OCI-LY3 (cell line): ENCODE measurements at regions not wholly inside any gene's neighbourhood (a gene's known extent, or its start where the extent isn't known, plus 50 kb on each side); places are given as distances from the start of the nearest gene placed in this dataset.

ENCODE experiments used
- H2AFZ ChIP-seq: fragments of 200-600, 300-600 bp; shearing (Covaris generic); 2 replicates; pipeline ENCODE4 v1.6.0; 2014; ENCODE audit warnings: antibody characterized with exemption, low read depth, low read length
- H3K27ac ChIP-seq: fragments of 200-600, 300-600 bp; sonication (generic); 2 replicates; pipeline ENCODE4 v1.5.1; 2014; ENCODE audit warnings: mild to moderate bottlenecking, low read length, moderate library complexity, mixed read lengths
- H3K27me3 ChIP-seq: fragments of 200-600, 300-600 bp; sonication (generic); 2 replicates; pipeline ENCODE4 v1.6.1; 2014; ENCODE audit warnings: low read depth, low read length, mixed read lengths
- H3K36me3 ChIP-seq: fragments of 200-600, 300-600 bp; sonication (generic); replicated peaks from 2 replicates; pipeline ENCODE3; 2014; ENCODE audit warnings: low read depth, low read length, mixed read lengths
- H3K4me1 ChIP-seq: fragments of 300-600, 200-600 bp; sonication (generic); 2 replicates; pipeline ENCODE4 v1.6.1; 2014; ENCODE audit warnings: low read length, mixed read lengths
- H3K4me2 ChIP-seq: fragments of 200-600, 300-600 bp; sonication (generic); 2 replicates; pipeline ENCODE4 v1.6.1; 2014; ENCODE audit warnings: low read length, mixed read lengths
- H3K4me3 ChIP-seq: fragments of 300-600, 200-600 bp; sonication (generic); 2 replicates; pipeline ENCODE4 v1.5.1; 2014; ENCODE audit warnings: antibody characterized with exemption, mild to moderate bottlenecking, low read length, moderate library complexity
- H3K79me2 ChIP-seq: fragments of 300-600, 200-600 bp; shearing (Covaris generic); 2 replicates; pipeline ENCODE4 v1.6.1; 2014; ENCODE audit warnings: mild to moderate bottlenecking, low read length, mixed read lengths
- H3K9ac ChIP-seq: fragments of 300-600, 200-600 bp; shearing (Covaris generic); 2 replicates; pipeline ENCODE4 v1.6.0; 2014; ENCODE audit warnings: mild to moderate bottlenecking, low read length, moderate library complexity
- H3K9me3 ChIP-seq: fragments of 200-600, 300-600 bp; shearing (Covaris generic); 2 replicates; pipeline ENCODE4 v1.6.1; 2014; ENCODE audit warnings: low read length, mixed read lengths; ENCODE audit not compliant: insufficient read depth
- H4K20me1 ChIP-seq: fragments of 200-600, 300-600 bp; sonication (generic); 2 replicates; pipeline ENCODE4 v1.6.1; 2016; ENCODE audit warnings: low read length, mixed read lengths; ENCODE audit not compliant: insufficient read depth
- CTCF ChIP-seq: fragments of 200-600, 300-600 bp; sonication (generic); IDR thresholded peaks from 2 replicates; pipeline ENCODE4 v1.5.1; 2014; ENCODE audit warnings: antibody characterized with exemption, low read length, low read depth
- EZH2phosphoT487 ChIP-seq: fragments of 200-600 bp; shearing (Covaris generic); IDR thresholded peaks from 2 replicates; pipeline ENCODE4 v1.6.1; 2018; ENCODE audit warnings: antibody characterized with exemption, mixed run types, low read depth

- Histone ChIP-seq H4K20me1 (no peaks in the 10 kb centered on the region), H3K79me2 (no peaks in the 10 kb centered on the region), H3K4me3 (no peak overlapping the region), H3K27ac (no peak overlapping the region), H3K9me3 (peaks cover 3% of the 10 kb centered on the region; the same call in 1 of the 2 replicates), H3K9ac (no peak overlapping the region), H3K4me2 (no peak overlapping the region), H3K27me3 (no peaks in the 10 kb centered on the region), H2AFZ (no peak overlapping the region), H3K4me1 (peaks cover 23% of the 10 kb centered on the region), H3K36me3 (no peaks in the 10 kb centered on the region)
- no peak for TF ChIP-seq CTCF
- TF ChIP-seq EZH2phosphoT487, result no peak
Measured at GRCh38 chr5:56681346-56681745, 134.0 kb upstream of the MAP3K1 start.

- no peak overlapping the region for H3K4me2 ChIP-seq
- no peaks in the 10 kb centered on the region for H3K9me3 ChIP-seq
- H4K20me1 ChIP-seq, result no peaks in the 10 kb centered on the region
- TF ChIP-seq CTCF (no peak), EZH2phosphoT487 (no peak)
- no peak overlapping the region for H2AFZ ChIP-seq
- no peaks in the 10 kb centered on the region for H3K36me3 ChIP-seq
- H3K9ac ChIP-seq, result no peak overlapping the region
- no peaks in the 10 kb centered on the region for H3K79me2 ChIP-seq
- H3K4me1 ChIP-seq, result peaks cover 17% of the 10 kb centered on the region
- no peak overlapping the region for H3K4me3 ChIP-seq
- no peaks in the 10 kb centered on the region for H3K27me3 ChIP-seq
- H3K27ac ChIP-seq, result no peak overlapping the region
Measured at GRCh38 chr5:56680731-56681130, 134.6 kb upstream of the MAP3K1 start.

GRCh38 chr5:56677690-56678305 is 137.6 kb upstream of the MAP3K1 start:
- Histone ChIP-seq H3K27me3 (no peaks in the 10 kb centered on the region), H3K9me3 (no peaks in the 10 kb centered on the region), H4K20me1 (no peaks in the 10 kb centered on the region), H3K79me2 (no peaks in the 10 kb centered on the region), H3K4me1 (peaks cover 6% of the 10 kb centered on the region), H2AFZ (no peak overlapping the region), H3K4me3 (no peak overlapping the region), H3K27ac (no peak overlapping the region), H3K4me2 (no peak overlapping the region), H3K9ac (no peak overlapping the region), H3K36me3 (no peaks in the 10 kb centered on the region)
- TF ChIP-seq CTCF, result no peak
- TF ChIP-seq EZH2phosphoT487, result no peak

- H3K27ac ChIP-seq, result no peak overlapping the region
- TF ChIP-seq EZH2phosphoT487 (no peak), CTCF (no peak)
Measured at GRCh38 chr5:56676091-56676768, 139.1 kb upstream of the MAP3K1 start.

More at GRCh38 chr5:56676091-56676768, 139.1 kb upstream of the MAP3K1 start:
- Histone ChIP-seq H2AFZ (no peak overlapping the region), H3K4me2 (no peak overlapping the region), H3K9ac (no peak overlapping the region), H3K9me3 (0 out of 2 replicates have a peak, but pooled peaks cover under 1% of the 10 kb centered on the region), H3K4me1 (peaks cover 21% of the 10 kb centered on the region), H3K27me3 (no peaks in the 10 kb centered on the region), H3K79me2 (no peaks in the 10 kb centered on the region), H3K4me3 (no peak overlapping the region), H3K36me3 (no peaks in the 10 kb centered on the region), H4K20me1 (no peaks in the 10 kb centered on the region)
